ENCODE measurements at regions not wholly inside any gene's neighbourhood (a gene's known extent, or its start where the extent isn't known, plus 50 kb on each side); places are given as distances from the start of the nearest gene placed in this dataset.

- TF ChIP-seq CTCF (IDR thresholded peaks at IDR 0.05) (no peak), POLR2A (IDR thresholded peaks at IDR 0.05) (no peak)
These were observed 1339.4 kb upstream of the WWC1 start for GRCh38 chr5:166952048-166952447.

All from thyroid gland (tissue), 4 donors.